Right renal pelvis (tissue), 4 donors: ENCODE measurements at regions not wholly inside any gene's neighbourhood (a gene's known extent, or its start where the extent isn't known, plus 50 kb on each side); places are given as distances from the start of the nearest gene placed in this dataset.
"Not testable (repeated sequence)": the region's sequence is repeated elsewhere in the genome, so short reads cannot be mapped to it uniquely, and the experiment has no call there.

Source experiments
- DNase-seq, 4 donors: peaks; one replicate each; pipeline ENCODE4 v3.0.0-alpha.2; 2013; ENCODE audit warnings: low read depth in 4 of 4, low spot score in 3 of 4, missing footprints in 1 of 4

DNA sequence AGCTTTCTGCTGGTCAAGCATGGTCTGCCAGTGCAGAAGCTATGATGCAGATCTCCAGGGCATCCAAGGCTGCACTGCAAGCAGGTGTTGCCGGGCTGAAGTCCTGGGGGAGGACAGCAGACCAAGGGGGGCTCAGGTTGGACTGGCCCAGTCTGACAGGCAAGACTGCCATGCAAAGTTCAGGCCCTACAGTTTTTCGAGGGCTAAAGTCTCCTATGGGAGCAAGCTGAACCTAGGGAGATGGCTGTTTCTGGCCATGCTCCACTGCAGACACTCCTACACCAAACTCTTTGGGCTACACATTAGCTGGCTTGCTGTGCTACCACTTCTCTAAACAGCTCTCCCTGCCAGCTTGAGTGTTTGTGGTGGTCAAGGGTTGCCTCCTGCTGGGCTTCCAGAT, 130.0 kb upstream of the SYNCRIP start:
- no peak for DNase-seq

DNA sequence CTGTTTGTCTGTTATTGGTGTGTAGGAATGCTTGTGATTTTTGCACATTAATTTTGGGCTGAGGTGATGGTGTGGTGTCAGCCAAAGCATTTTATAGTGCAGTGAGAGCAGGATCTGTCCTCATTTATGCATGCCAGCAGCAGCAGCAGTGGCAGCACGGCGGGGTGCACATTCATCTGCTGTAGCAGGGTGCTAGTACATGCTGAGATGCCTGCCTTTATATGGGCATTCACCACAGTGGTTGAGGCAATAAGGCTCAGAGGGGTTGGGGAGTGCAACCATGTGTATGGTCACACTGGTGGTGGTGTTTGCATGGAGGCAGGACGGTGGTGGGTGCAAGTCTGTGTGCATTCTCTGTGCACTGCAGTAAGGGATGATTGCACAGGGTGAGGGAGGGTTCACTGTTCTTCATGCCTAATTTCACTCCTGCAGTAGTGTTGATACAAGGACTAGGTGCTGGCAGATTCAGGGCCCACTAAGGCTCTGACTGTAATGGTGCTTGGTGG, 129.3 kb upstream of the SYNCRIP start:
- no peak for DNase-seq

DNA sequence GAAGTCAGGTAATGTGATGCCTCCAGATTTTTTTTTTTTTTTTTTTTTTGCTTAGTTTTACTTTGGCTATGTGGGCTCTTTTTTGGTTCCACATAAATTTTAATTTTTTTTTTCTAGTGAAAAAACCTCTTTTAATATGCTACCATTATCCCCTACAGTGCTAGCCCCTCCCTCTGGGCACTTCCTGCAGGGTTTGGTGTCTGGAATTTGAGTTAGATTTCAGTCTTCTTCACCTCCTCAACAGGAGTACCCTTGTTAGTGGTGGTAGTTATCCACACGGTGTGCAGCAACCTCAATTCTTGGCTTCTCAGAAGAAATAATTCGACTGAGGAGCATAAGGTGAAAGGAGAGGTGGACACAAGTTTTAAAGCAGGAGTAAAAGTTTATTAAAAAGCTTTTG, 128.8 kb upstream of the SYNCRIP start:
- DNase-seq = no peak

DNA sequence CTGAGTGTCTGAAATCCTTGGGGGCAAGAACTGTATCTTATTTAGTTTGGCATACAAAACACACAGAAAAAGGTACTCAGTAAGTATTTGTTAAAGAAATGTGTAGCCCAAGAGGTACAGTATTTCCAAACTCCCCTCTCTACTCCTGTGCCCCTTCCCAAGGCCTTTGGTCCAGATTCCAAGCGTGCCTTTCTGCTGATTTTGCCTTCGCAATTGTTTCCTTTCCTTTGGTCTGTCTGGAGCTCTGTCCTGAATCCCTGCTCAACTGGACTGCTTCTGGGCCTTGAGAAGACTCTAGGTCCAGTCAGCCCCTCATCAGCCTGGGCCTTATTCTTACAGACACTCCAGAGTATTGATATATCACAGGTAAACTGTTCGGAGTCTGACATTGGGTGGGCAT, 122.2 kb upstream of the SYNCRIP start:
- DNase-seq = no peak

DNA sequence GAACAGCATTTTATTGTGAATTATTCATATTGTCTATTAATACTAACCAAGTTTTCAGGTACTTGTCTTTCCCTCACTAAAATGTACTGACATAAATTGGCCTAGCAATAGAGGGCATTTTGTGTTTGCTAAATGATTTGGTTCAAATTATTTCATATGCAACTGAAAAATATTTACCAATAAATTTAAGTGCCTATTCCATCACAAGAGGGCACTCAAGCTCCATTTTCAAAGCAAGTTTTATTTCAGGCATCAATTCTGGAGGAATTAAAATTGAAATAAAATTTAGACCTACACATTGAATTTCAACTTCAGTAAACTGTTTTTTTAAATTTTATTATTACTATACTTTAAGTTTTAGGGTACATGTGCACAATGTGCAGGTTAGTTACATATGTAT, 114.3 kb upstream of the SYNCRIP start:
- DNase-seq = peak in 2 of 4 donors; percentile 4 to 5

DNA sequence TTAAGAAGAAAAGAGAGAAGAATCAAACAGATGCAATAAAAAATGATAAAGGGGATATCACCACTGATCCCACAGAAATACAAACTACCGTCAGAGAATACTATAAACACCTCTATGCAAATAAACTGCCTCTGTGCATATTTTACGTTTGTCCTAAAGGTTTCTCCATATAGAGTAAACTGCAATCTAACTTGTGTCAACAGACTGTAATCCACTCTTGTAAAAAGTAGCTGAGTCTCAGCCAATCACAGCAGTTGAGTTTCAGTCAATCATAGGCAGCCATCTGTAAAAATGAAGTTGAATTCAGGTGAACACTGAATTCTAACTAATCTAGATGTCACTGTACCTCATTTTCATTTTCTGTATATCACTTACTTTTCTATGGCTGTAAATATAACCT, 112.2 kb upstream of the SYNCRIP start:
- no peak for DNase-seq

DNA sequence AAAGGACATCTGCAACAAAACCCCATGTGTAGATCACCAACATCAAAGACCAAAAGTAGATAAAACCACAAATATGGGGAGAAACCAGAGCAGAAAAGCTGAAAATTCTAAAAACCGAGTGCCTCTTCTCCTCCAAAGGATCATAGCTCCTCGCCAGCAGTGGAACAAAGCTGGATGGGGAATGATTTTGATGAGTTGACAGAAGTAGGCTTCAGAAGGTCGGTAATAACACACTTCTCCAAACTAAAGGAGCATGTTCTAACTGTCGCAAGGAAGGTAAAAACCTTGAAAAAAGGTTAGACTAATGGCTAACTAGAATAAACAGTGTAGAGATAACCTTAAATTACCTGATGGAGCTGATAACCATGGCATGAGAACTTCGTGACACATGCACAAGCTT, 109.9 kb upstream of the SYNCRIP start:
- DNase-seq = no peak

DNA sequence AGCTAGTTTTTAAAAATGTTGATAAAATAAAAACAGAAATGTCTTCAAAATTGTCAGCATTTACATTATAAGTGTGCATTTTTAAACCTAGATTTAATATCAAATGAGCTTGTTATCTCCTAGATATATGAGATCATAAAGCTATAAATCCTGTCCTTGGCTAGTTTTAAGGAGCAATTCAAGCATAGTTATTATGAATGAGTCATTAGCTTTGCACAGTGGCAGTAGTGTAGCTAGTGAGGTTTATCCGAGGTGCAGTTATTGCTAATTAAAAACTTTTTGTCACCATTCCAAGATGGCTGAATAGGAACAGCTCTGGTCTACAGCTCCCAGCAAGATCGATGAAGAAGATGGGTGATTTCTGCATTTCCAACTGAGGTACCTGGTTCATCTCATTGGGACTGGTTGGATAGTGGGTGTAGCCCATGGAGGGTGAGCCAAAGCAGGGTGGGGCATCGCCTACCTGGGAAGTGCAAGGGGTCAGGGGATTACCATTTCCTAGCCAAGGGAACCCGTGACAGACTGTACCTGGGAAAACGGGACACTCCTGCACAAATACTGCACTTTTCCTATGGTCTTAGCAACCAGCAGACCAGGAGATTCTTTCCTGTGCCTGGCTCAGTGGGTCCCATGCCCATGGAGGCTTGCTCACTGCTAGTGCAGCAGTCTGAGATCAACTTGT, 108.8 kb upstream of the SYNCRIP start:
- no peak for DNase-seq

DNA sequence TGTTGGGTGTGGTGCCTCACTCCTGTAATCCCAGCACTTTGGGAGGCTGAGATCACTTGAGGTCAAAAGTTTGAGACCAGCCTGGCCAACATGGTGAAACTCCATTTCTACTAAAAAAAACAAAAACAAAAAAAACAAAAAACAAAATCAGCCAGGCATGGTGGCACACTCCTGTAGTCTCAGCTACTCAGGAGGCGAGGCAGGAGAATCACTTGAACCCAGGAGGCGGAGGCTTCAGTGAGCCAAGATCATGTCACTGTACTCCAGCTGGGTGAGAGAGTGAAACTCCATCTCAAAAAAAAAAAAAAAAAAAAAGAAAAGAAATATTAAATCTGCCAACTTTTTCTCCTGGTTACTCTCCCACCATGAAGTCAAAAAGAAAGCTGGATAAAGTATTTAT, 107.5 kb upstream of the SYNCRIP start:
- not testable (repeated sequence) for DNase-seq

DNA sequence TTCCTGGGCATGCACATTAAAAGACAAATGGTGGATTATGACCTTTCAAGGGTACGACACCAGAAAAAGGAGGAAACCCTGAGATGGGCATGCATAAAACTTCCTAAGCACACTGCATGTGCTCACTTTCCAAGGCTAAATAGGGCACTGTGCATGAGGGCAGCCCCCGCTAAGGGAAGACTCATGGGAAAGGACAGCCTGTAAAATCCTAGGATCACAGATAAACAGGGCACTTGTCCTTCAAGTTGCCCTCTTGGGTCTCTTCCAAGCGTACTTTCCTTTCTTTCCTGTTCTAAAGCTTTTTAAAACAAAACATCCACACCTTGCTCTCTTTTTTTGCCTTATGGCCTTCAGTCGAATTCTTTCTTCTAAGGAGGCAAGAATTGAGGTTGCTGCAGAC, 106.5 kb upstream of the SYNCRIP start:
- no peak for DNase-seq

DNA sequence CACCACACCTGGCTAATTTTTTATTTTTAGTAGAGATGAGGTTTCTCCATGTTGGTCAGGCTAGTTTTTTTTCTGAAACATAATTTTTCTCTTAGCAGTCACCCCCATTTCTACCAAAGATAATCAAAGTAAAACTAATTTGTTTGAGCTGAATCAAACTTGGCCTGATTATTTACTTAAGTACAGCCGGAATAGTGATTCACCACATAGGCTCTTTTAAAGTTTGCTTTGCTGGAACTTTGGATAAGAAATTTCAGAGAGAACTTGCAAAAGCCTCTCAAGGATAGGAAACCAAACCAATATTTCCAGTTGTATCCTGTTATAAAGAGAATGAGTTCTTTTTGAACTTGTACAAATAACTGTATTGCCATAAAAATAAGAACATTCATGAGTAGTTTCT, 105.0 kb upstream of the SYNCRIP start:
- no peak for DNase-seq

DNA sequence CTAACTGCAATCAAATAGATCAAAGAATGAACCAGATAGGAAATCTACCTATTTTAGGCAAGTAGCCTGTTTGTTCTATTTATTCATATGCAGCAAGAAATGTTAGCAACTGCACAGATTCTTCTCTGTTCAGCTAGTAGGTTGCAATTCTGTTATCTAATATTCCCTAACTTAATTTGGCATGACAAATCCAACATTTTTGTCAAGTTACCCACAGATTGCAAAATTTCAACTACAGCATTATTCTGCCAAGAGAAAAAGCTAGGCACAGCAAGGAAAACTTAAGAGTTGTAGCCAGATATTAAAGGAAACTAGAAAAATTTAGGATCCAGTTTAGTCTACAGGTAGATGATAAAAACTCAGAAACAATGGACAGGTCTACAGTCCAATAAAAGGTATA, 104.4 kb upstream of the SYNCRIP start:
- no peak for DNase-seq

DNA sequence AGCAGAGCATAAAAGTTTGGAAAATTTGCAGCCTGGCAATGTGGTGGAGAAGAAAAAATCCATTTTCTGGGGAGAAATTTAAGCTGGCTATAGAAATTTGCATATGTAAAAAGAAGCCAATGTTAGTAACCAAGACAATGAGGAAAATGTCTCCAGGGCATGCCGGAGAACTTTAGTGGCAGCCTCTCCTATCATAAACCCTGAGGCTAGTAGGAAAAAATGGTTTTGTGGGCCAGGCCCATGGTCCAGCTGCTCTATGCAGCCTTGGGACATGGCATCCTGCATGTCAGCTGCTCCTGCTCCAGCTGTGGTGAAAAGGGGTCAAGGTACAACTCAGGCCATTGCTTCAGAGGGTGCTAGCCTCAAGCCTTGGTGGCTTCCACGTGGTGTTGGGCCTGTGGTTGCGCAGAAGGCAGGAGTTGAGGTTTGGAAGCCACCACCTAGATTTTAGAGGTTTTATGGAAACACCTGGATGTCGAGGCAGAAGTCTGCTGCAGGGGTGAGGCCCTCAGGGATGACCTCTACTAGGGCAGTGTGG, 101.8 kb upstream of the SYNCRIP start:
- DNase-seq = no peak

DNA sequence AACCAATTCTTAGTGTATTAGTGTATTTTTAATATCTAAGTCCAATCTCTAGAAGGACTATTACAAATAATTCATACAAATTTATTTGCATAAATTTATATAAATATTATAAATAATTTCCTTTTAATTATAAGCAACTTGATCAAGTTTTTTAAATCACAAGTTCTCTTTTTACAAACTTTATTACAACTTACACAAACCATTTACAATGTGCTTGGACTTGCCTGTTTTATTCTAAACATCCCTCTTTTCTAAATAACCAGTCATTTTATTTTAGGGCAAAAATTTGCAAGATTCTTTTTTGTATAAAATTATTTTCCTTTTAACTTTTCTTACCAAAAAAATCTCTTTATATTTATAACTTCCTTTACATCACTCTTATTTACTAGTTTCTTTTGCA, 83.5 kb upstream of the SYNCRIP start:
- no peak for DNase-seq

DNA sequence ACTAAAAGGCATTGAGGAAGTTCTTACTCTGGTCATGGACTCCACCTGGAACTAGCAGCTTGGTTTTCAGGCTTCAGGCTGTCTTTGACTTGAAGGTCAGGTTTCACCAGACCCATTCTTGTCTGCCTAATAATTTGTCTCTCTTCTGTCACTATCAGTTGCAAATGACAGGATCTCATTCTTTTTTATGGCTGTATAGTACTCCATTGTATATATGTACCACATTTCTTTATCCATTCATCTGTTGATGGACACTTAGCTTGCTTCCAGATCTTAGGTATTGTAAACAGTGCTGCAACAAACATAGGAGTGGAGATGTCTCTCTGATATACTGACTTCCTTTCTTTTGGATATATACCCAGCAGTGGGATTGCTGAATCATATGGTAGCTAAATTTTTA, 73.1 kb upstream of the SYNCRIP start:
- DNase-seq = no peak

DNA sequence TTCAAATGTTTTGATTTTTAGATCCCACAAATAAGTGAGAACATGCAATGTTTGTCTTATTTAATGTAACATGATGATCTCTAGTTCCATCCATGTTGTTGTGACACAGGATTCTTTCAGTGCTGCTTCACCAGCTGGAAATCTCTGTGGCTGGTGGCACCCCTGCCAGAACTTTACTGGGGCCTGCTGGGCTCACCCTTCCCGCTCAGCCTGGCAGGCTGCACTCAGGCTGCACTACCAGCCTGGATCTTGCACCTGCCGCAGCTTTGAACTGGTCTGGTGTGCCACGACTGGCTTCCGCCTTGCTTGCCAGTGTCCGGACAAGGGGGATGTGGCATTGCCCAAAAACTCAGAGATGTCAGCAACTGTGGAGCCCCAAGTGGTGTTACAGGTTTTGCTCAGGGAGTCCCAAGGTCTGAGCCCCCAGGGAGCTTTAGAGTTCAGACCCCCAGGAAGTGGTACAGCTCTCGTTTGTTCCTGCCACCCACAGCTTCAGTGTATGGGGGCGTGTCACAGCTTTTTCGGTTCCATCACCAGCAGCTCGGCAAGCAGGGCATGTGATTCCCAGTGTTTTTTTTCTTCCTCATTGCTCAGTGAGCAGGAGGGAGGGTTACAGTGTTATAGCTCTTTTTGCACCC, 72.3 kb upstream of the SYNCRIP start:
- no peak for DNase-seq

DNA sequence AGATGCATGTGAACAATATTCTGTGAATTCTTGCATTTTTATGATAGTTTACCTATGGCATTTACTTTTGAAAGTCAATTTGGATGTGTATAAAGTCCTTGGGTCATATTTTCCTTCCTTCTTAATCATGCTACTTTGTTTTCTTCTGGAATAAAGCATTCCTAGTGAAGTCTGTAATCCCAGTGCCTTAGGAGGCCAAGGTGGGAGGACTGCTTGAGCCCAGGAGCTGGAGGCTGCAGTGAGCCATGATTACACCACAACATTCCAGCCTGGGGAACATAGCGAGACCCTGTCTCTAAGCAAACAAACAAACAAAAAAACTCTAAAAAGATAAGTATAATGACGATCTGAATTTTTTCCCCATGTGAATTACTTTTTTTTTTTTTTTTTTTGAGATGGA, 69.7 kb upstream of the SYNCRIP start:
- no peak for DNase-seq

DNA sequence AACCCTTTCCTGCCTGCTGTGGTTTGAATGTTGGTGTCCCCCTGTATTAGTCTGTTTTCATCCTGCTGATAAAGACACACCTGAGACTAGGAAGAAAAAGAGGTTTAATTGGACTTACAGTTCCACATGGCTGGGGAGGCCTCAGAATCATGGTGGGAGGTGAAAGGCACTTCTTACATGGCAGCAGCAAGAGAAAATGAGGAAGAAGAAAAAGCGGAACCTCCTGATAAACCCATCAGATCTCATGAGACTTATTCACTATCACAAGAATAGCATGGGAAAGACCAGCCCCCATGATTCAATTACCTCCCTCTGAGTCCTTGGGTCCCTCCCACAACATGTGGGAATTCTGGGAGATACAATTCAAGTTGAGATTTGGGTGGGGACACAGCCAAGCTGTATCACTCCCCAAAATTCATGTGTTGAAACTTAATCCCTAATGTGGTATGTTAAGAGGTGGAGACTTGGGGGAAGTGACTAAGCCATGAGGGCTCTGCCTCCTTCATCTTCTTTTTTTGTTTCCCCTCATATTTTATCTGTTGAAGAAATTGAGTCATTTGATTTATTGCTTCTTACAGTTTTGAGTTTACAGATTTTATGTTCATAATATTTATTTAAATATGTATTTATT, 64.9 kb upstream of the SYNCRIP start:
- not testable (repeated sequence) for DNase-seq

DNA sequence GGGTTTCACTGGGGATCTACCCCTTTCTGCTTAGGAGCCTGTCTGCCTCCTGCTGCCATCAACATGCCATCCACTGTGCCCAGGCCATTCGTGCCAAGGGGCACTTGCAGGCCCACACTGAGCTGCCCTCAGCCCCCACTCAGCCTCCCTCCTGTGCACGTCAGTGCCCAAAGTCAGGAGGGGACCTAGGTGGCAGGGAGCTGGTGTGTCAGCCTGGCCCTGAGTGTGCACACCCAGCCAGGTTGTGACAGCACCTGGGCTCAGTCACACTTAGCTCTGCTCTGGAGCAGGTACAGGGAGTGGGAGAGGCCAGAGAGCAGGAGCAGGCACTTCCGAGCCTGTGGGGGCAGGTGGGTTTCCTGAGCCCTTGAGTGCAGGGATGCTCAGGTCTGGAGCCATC, 63.6 kb upstream of the SYNCRIP start:
- no peak for DNase-seq

DNA sequence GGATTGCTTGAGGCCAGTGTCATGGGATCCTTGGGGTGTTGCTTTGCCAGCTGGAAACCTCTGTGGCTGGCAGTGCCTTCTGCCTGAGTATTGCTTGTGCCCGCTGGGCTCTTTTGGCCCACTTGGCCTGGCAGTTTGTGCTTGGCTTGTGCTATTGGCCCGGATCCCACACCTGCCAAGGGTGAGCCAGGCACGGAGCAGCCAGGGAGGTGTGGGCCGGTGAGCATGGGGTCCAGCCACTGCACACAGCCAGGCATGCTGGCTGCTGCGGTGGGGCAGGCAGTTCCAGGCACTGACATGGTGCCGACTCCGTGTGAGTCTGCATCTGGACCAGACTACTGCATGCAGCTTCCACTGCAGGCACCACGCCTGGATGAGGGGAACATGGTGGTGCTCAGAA, 62.5 kb upstream of the SYNCRIP start:
- no peak for DNase-seq

DNA sequence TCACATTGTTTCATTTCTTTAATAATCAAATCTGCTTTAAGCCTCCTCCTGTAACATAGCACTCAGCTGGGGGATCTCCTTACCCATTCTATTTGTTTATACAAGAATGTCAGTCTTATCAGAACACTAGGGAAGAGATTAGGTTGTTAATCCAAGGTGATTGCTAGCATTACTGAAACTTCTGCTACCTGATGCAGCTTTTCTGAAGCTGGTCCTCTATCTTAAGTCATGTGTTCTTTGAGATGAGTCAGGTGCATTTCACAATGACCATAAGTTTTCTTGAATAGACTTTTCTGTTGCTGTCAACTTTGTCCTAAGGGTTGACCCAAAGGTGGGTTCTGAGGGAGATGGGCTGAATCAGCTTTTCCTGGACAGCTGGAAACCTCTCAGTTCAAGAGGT, 60.7 kb upstream of the SYNCRIP start:
- DNase-seq = no peak
